GM20431 (cell line): ENCODE measurements at regions not wholly inside any gene's neighbourhood (a gene's known extent, or its start where the extent isn't known, plus 50 kb on each side); places are given as distances from the start of the nearest gene placed in this dataset.

Experiments used
- in situ Hi-C: fragments of 300-500 bp; cut with MseI, MboI; formaldehyde crosslinking; loops from one replicate; pipeline ENCODE4 v1.15.0; 2020; ENCODE audit warnings: low sequenced_read_pairs; ENCODE audit not compliant: unreplicated experiment

- in situ Hi-C loops, result no loop called here
These were observed 74.3 kb downstream of the ANKRD7 start for GRCh38 chr7:118298771-118299170.

- in situ Hi-C loops, result no loop called here
These were observed 75.7 kb downstream of the ANKRD7 start for GRCh38 chr7:118300177-118300576.

GRCh38 chr7:118304100-118304499 is 79.6 kb downstream of the ANKRD7 start:
- in situ Hi-C loops, result no loop called here

GRCh38 chr7:118305671-118306070 is 81.2 kb downstream of the ANKRD7 start:
- in situ Hi-C loops, result no loop called here

GRCh38 chr7:118306771-118307170 is 82.3 kb downstream of the ANKRD7 start:
- in situ Hi-C loops, result no loop called here

GRCh38 chr7:118311121-118311836 is 86.8 kb downstream of the ANKRD7 start:
- in situ Hi-C loops, result no loop called here

- in situ Hi-C loops, result no loop called here
These were observed 87.5 kb downstream of the ANKRD7 start for GRCh38 chr7:118312051-118312450.

- in situ Hi-C loops, result no loop called here
These were observed 88.5 kb downstream of the ANKRD7 start for GRCh38 chr7:118312966-118313365.

- in situ Hi-C loops, result no loop called here
These were observed 100.4 kb downstream of the ANKRD7 start for GRCh38 chr7:118324790-118325449.

- in situ Hi-C loops, result no loop called here
These were observed 100.9 kb downstream of the ANKRD7 start for GRCh38 chr7:118325450-118325808.

- in situ Hi-C loops, result no loop called here
These were observed 102.7 kb downstream of the ANKRD7 start for GRCh38 chr7:118327174-118327573.

- in situ Hi-C loops, result no loop called here
These were observed 104.2 kb downstream of the ANKRD7 start for GRCh38 chr7:118328505-118329211.

GRCh38 chr7:118330388-118330787 is 105.9 kb downstream of the ANKRD7 start:
- in situ Hi-C loops, result no loop called here

- in situ Hi-C loops, result no loop called here
These were observed 122.2 kb downstream of the ANKRD7 start for GRCh38 chr7:118346748-118347147.

- in situ Hi-C loops, result no loop called here
These were observed 125.1 kb downstream of the ANKRD7 start for GRCh38 chr7:118349604-118350003.

- in situ Hi-C loops, result no loop called here
These were observed 125.8 kb downstream of the ANKRD7 start for GRCh38 chr7:118350260-118350659.

- in situ Hi-C loops, result no loop called here
These were observed 128.5 kb downstream of the ANKRD7 start for GRCh38 chr7:118352867-118353453.

- in situ Hi-C loops, result no loop called here
These were observed 141.9 kb downstream of the ANKRD7 start for GRCh38 chr7:118366363-118366762.

- in situ Hi-C loops, result no loop called here
These were observed 144.5 kb downstream of the ANKRD7 start for GRCh38 chr7:118368958-118369357.

GRCh38 chr7:118369987-118370386 is 145.5 kb downstream of the ANKRD7 start:
- in situ Hi-C loops, result no loop called here

- in situ Hi-C loops, result no loop called here
These were observed 148.0 kb downstream of the ANKRD7 start for GRCh38 chr7:118372530-118372929.
